RCC 7860 (cell line): ENCODE measurements at regions not wholly inside any gene's neighbourhood (a gene's known extent, or its start where the extent isn't known, plus 50 kb on each side); places are given as distances from the start of the nearest gene placed in this dataset.
"Not testable (repeated sequence)": the region's sequence is repeated elsewhere in the genome, so short reads cannot be mapped to it uniquely, and the experiment has no call there.

ENCODE experiments used
- DNase-seq: peaks from one replicate; pipeline ENCODE4 v3.0.0-alpha.2; 2015; ENCODE audit warnings: low spot score
- FAIRE-seq: peaks from 2 replicates; lab custom pipeline; 2012; peaks lifted over from hg19 to GRCh38; lab: Jason Lieb, UNC

- DNase-seq (no peak), FAIRE-seq (no peak)
Measured at GRCh38 chr4:123535037-123535748, 138.6 kb downstream of the SPRY1 start.

- no peak for DNase-seq
Measured at GRCh38 chr4:123536225-123536624, 139.6 kb downstream of the SPRY1 start.

GRCh38 chr4:123537906-123538402 lies 141.4 kb downstream of the SPRY1 start:
- FAIRE-seq, DNase-seq: not testable (repeated sequence)

More at GRCh38 chr4:123536225-123536624, 139.6 kb downstream of the SPRY1 start:
- no peak for FAIRE-seq

GRCh38 chr4:123545667-123546572 lies 149.3 kb downstream of the SPRY1 start:
- DNase-seq (no peak), FAIRE-seq (no peak)

- DNase-seq (no peak), FAIRE-seq (no peak)
Measured at GRCh38 chr4:123546573-123547060, 150.0 kb downstream of the SPRY1 start.

GRCh38 chr4:123547216-123548165 lies 150.9 kb downstream of the SPRY1 start:
- FAIRE-seq (no peak), DNase-seq (no peak)

GRCh38 chr4:123553279-123553678 lies 156.7 kb downstream of the SPRY1 start:
- no peak for FAIRE-seq
- DNase-seq = no peak

- FAIRE-seq (no peak), DNase-seq (no peak)
Measured at GRCh38 chr4:123553733-123554637, 157.4 kb downstream of the SPRY1 start.

GRCh38 chr4:123554801-123555232 lies 158.2 kb downstream of the SPRY1 start:
- FAIRE-seq (no peak), DNase-seq (no peak)

- DNase-seq (peak; percentile 41), FAIRE-seq (no peak)
Measured at GRCh38 chr4:123555233-123555806, 158.7 kb downstream of the SPRY1 start.

- no peak for FAIRE-seq
- no peak for DNase-seq
Measured at GRCh38 chr4:123555807-123556273, 159.2 kb downstream of the SPRY1 start.

- DNase-seq = no peak
- no peak for FAIRE-seq
Measured at GRCh38 chr4:123556526-123556925, 159.9 kb downstream of the SPRY1 start.

GRCh38 chr4:123557857-123558536 lies 161.4 kb downstream of the SPRY1 start:
- FAIRE-seq = no peak
- no peak for DNase-seq

GRCh38 chr4:123558865-123559264 lies 162.3 kb downstream of the SPRY1 start:
- no peak for FAIRE-seq
- no peak for DNase-seq

GRCh38 chr4:123559955-123560871 lies 163.6 kb downstream of the SPRY1 start:
- DNase-seq (no peak), FAIRE-seq (no peak)

- FAIRE-seq (no peak), DNase-seq (no peak)
Measured at GRCh38 chr4:123561525-123561924, 164.9 kb downstream of the SPRY1 start.
